ENCODE measurements at regions not wholly inside any gene's neighbourhood (a gene's known extent, or its start where the extent isn't known, plus 50 kb on each side); places are given as distances from the start of the nearest gene placed in this dataset.

GRCh38 chr16:88284101-88284500 lies 98.7 kb upstream of the ZNF469 start (continued):
- TF ChIP-seq, protein P1, sequence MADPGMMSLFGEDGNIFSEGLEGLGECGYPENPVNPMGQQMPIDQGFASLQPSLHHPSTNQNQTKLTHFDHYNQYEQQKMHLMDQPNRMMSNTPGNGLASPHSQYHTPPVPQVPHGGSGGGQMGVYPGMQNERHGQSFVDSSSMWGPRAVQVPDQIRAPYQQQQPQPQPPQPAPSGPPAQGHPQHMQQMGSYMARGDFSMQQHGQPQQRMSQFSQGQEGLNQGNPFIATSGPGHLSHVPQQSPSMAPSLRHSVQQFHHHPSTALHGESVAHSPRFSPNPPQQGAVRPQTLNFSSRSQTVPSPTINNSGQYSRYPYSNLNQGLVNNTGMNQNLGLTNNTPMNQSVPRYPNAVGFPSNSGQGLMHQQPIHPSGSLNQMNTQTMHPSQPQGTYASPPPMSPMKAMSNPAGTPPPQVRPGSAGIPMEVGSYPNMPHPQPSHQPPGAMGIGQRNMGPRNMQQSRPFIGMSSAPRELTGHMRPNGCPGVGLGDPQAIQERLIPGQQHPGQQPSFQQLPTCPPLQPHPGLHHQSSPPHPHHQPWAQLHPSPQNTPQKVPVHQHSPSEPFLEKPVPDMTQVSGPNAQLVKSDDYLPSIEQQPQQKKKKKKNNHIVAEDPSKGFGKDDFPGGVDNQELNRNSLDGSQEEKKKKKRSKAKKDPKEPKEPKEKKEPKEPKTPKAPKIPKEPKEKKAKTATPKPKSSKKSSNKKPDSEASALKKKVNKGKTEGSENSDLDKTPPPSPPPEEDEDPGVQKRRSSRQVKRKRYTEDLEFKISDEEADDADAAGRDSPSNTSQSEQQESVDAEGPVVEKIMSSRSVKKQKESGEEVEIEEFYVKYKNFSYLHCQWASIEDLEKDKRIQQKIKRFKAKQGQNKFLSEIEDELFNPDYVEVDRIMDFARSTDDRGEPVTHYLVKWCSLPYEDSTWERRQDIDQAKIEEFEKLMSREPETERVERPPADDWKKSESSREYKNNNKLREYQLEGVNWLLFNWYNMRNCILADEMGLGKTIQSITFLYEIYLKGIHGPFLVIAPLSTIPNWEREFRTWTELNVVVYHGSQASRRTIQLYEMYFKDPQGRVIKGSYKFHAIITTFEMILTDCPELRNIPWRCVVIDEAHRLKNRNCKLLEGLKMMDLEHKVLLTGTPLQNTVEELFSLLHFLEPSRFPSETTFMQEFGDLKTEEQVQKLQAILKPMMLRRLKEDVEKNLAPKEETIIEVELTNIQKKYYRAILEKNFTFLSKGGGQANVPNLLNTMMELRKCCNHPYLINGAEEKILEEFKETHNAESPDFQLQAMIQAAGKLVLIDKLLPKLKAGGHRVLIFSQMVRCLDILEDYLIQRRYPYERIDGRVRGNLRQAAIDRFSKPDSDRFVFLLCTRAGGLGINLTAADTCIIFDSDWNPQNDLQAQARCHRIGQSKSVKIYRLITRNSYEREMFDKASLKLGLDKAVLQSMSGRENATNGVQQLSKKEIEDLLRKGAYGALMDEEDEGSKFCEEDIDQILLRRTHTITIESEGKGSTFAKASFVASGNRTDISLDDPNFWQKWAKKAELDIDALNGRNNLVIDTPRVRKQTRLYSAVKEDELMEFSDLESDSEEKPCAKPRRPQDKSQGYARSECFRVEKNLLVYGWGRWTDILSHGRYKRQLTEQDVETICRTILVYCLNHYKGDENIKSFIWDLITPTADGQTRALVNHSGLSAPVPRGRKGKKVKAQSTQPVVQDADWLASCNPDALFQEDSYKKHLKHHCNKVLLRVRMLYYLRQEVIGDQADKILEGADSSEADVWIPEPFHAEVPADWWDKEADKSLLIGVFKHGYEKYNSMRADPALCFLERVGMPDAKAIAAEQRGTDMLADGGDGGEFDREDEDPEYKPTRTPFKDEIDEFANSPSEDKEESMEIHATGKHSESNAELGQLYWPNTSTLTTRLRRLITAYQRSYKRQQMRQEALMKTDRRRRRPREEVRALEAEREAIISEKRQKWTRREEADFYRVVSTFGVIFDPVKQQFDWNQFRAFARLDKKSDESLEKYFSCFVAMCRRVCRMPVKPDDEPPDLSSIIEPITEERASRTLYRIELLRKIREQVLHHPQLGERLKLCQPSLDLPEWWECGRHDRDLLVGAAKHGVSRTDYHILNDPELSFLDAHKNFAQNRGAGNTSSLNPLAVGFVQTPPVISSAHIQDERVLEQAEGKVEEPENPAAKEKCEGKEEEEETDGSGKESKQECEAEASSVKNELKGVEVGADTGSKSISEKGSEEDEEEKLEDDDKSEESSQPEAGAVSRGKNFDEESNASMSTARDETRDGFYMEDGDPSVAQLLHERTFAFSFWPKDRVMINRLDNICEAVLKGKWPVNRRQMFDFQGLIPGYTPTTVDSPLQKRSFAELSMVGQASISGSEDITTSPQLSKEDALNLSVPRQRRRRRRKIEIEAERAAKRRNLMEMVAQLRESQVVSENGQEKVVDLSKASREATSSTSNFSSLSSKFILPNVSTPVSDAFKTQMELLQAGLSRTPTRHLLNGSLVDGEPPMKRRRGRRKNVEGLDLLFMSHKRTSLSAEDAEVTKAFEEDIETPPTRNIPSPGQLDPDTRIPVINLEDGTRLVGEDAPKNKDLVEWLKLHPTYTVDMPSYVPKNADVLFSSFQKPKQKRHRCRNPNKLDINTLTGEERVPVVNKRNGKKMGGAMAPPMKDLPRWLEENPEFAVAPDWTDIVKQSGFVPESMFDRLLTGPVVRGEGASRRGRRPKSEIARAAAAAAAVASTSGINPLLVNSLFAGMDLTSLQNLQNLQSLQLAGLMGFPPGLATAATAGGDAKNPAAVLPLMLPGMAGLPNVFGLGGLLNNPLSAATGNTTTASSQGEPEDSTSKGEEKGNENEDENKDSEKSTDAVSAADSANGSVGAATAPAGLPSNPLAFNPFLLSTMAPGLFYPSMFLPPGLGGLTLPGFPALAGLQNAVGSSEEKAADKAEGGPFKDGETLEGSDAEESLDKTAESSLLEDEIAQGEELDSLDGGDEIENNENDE (IDR thresholded peaks at IDR 0.05; ENCODE audit: insufficient replicate concordance, low read length) = no peak
- TF ChIP-seq CHD1 (IDR thresholded peaks at IDR 0.05; ENCODE audit: low read depth, low read length) (no peak), ZNF274 (IDR thresholded peaks at IDR 0.05; ENCODE audit: borderline replicate concordance, extremely low read depth, low read length) (no peak), MAX (IDR thresholded peaks at IDR 0.05) (no peak)

All from H1 (cell line).